Stimulated activated CD4-positive, alpha-beta T cell treated with anti-CD3 and anti-CD28 coated beads, TNF-alpha, amount 100 ng/mL, for 1 hour (primary cell): ENCODE measurements at regions not wholly inside any gene's neighbourhood (a gene's known extent, or its start where the extent isn't known, plus 50 kb on each side); places are given as distances from the start of the nearest gene placed in this dataset.
"Not testable (repeated sequence)": the region's sequence is repeated elsewhere in the genome, so short reads cannot be mapped to it uniquely, and the experiment has no call there.

ENCODE experiments used
- DNase-seq, 3 donors: peaks; one replicate each; pipeline ENCODE4 v3.0.0-alpha.2; 2020; ENCODE audit warnings: low read depth in 3 of 3, low spot score in 1 of 3

DNA sequence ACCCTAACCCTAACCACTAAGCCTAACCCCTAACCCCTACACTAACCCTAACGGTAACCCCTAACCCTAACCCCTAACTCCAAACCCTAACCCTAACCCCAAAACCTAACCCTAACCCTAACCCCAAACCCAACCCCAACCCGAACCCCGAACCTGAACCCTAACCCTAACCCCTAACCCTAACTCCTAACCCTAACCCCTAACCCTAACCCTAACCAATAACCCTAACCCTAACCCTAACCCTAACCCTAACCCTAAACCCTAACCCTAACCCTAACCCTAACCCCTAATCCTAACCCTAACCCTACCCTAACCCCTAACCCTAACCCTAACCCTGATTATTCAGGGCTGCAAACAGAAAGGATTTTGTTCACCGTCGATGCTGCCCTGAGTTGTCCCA lies 144.6 kb upstream of the DUSP22 start:
- not testable (repeated sequence) for DNase-seq

- DNase-seq = peak in 2 of 3 donors; percentile 5 to 55
Measured at GRCh38 chr6:148051-148984, 144.0 kb upstream of the DUSP22 start.

DNA sequence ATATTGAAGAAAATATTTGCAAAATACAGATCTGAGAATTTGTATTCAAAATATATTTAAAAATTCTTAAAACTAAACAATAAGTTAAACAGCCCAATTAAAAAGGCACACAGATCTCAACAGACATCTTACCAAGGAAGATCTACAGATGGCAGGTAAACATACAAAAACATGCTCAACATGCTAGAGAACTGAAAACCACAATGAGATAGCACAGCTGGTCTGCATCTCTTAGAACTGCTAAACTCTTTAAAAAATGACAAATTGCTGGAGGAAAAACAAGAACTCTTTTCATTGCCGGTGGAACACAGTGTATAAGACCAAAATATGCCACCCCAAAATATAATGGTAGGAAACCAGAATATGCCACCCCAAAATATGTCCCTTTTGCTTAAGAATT lies 142.1 kb upstream of the DUSP22 start:
- DNase-seq = not testable (repeated sequence)

GRCh38 chr6:152436-152835 lies 139.9 kb upstream of the DUSP22 start:
- DNase-seq = not testable (repeated sequence)

- DNase-seq = not testable (repeated sequence)
Measured at GRCh38 chr6:153026-153425, 139.3 kb upstream of the DUSP22 start.

DNA sequence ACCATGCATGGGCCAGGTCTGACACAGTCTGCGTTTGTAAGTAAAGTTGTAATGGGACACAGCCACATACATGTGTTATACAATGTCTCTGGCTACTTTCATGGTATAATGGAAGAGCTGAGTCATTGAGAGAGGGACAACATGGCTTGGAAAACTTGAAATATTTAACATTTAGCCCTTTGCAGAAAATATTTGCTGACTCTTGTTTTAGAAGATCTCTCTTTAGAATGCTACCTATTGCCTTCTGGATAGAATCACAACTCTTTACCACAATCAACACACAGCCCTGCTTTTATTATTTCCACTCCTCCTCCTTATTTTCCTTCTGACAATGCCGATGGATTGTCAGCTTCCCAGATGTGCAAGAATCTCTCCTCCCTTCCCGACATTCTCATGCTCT lies 138.4 kb upstream of the DUSP22 start:
- not testable (repeated sequence) for DNase-seq

GRCh38 chr6:154321-155092 lies 137.8 kb upstream of the DUSP22 start:
- DNase-seq = not testable (repeated sequence)

DNA sequence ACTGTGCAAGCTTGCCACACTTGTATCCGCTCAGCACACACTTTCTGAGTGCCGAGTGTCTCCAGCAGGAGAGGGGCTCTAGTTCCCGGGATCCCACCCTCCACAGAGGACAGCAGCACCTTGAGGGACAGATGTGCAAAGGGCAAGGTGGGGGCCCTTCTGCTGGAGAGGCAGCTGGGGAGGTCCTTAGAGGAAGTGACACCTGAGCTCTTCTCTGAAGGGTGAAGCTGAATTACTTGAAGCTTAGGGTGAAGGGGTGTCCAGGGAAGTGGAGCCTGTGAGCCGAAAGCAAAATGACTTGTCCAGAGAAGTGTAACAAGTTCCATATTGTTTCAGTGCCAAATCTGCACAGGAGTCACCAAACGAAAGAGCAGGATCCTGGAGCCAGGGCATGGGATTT lies 136.3 kb upstream of the DUSP22 start:
- no peak for DNase-seq

DNA sequence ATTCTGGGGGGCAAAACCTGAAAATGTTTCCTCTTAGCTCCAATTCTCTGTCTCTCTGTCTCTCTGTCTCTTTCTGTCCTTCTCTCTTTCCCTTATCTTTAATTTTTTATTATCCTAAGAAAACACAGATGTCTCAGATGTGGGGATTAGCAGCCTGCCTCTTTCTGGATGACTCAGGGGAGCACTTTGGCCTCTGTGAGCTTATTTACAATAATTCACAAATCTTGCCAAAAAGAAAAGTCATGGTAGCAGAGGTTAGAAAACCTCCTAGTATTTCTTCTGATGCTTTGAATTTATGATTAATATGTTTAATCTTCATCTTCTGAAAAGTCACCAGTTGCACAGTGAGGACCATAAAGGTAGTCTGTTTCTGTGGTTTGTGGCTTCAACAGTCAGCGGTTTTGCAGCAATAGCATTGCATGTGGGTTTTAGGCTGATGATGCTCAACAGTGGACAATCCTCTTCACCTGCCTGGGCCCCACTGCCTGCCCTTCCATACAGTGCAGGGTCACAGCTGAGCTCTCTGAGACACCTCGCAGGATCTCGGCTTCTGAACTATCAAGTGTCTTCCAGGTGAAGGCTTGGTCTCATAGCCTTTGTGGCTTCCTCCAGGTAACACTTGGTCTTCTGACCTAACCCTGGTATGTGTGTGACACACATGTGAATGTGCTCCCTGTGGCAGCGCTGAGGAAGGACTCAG lies 135.7 kb upstream of the DUSP22 start:
- not testable (repeated sequence) for DNase-seq

DNA sequence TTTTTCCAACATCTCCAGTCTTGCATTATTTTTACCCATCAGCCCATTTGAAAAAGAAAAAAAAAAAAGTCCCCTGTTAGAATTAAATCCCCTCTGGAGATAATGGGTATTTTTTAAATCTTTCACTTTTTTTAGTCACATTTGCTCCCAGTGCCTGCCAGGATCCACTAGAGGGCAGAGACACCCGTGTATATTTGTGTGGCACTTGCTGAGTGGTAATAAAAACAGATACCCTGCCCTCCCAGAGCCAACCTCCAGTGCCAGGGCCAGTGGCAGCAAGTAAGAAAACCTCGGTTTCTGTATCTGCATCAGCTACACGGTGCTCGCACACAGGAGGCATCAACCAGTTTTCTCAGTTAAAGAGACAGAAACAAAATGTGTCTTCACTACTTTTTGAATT lies 135.1 kb upstream of the DUSP22 start:
- not testable (repeated sequence) for DNase-seq

- DNase-seq = not testable (repeated sequence)
Measured at GRCh38 chr6:161657-162056, 130.6 kb upstream of the DUSP22 start.

- DNase-seq = no peak
Measured at GRCh38 chr6:164720-165119, 127.6 kb upstream of the DUSP22 start.

DNA sequence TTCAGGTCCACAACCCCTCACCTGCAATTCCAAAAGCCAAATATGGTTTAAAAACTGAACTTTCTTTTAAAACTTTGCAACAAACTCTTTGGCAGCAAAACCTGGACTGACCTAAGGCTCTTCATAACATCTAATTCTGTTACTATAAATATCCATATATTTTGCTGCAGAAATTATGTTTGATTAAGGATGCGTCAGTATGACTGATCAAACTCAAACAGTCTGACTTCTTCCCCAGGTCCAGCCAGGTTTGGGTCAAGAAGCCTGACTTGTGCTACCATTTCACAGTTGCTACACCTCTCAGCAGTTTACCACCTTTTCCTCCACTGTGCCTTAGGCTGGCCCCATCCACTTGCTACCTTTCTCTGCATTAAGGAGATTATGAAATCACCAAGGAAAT lies 127.0 kb upstream of the DUSP22 start:
- no peak for DNase-seq

GRCh38 chr6:165906-166305 lies 126.4 kb upstream of the DUSP22 start:
- no peak for DNase-seq

GRCh38 chr6:168865-169455 lies 123.3 kb upstream of the DUSP22 start:
- no peak for DNase-seq

DNA sequence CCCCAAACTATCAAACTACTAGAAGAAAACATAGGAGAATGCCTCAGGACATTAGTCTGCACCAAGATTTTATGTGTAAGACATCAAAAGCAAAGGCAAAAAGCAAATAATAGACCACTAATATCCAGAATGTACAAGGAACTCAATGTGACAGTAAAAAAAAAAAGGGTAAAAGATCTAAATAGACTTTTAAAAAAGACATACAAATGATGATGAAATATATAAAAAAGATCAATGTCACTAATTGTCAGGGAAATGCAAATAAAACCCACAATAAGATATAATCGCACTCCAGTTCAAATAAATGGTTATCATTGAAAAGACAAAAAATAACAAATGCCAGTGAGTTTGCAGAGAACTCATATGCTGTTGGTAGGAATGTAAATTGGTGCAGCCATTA lies 118.3 kb upstream of the DUSP22 start:
- DNase-seq = no peak

- DNase-seq = no peak
Measured at GRCh38 chr6:175680-176079, 116.6 kb upstream of the DUSP22 start.

DNA sequence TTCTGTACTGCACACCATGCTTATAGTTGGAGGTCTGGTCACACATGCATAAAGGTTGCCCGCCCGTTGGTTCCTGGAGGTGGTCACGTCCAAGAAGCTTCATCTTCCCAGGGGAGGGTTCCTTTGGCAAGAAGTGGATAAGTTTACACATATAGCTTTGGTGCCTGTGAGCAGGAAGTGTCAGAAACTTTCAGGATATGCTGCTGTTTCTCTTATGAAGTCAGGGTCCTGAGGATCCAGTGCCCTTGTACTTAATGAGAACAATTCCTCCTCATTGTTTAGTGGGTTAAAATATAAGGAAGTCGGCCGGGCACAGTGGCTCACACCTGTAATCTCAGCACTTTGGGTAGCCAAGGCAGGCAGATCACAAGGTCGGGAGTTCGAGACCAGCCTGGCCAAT lies 115.5 kb upstream of the DUSP22 start:
- DNase-seq = no peak

GRCh38 chr6:178119-178518 lies 114.2 kb upstream of the DUSP22 start:
- no peak for DNase-seq

DNA sequence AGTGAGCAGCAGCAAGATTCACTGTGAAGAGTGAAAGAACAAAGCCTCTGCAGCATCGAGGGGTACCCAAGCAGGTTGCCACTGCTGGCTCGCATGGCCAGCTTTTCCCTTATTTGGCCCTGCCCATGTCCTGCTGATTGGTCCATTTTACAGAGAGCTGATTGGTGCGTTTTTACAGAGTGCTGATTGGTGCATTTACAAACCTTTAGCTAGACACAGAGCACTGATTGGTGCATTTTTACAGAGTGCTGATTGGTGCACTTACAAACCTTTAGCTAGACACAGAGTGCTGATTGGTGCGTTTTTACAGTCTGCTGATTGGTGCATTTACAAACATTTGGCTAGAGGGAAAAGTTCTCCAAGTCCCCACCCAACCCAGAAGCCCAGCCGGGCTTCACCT lies 113.4 kb upstream of the DUSP22 start:
- not testable (repeated sequence) for DNase-seq

DNA sequence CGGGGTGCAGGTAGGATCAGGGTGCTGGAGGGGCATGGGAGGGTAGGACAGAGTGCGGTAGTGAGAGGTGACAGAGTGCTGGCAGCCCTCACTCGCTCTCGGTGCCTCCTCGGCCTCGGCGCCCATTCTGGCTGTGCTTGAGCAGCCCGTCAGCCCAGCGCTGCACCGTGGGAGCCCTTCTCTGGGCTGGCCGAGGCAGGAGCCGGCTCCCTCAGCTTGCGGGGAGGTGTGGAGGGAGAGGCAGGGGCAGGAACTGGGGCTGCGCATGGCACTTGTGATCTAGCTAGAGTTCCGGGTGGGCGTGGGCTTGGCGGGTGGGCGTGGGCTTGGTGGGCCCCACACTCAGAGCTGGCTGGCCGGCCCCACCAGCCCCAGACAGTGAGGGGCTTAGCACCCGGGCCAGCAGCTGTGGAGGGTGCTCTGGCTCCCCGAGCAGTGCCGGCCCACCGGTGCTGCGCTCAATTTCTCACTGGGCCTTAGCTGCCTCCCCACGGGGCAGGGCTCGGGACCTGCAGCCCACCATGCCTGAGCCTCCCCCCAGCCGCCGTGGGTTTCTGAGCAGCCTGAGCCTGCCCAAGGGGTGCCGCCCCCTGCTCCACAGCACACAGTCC lies 112.8 kb upstream of the DUSP22 start:
- DNase-seq = no peak
